ENCODE measurements at regions not wholly inside any gene's neighbourhood (a gene's known extent, or its start where the extent isn't known, plus 50 kb on each side); places are given as distances from the start of the nearest gene placed in this dataset.

DNA sequence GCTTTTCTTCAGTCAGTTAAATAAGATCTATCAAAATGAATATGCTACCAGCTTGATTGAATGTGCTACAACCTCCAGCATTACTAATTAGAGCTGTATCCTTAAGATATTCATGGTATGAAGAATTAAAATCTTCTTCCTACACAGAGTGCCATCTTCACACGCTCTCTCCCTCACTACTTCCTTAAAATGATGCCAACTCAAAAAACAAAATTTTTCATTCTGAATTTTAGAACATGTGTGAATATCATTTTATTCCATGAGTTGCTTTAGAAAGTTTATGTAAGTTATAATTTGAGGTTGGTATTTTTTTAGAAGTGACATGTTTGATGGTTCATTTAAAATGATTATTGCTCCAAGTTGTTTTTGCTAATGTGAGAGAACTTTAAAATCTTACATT, 407.5 kb upstream of the CELF2 start:
- Histone ChIP-seq H3K27ac (replicated peaks) (no peak overlapping the region), H3K27me3 (ENCODE audit: insufficient read depth, poor library complexity, severe bottlenecking) (no peaks in the 10 kb centered on the region), H3K4me3 (replicated peaks; ENCODE audit: insufficient read depth, low read length) (no peak overlapping the region)
- no peak for DNase-seq (ENCODE audit: low read depth in 1 of 2, low spot score in 1 of 2)
- TF ChIP-seq REST (IDR thresholded peaks at IDR 0.05; ENCODE audit: insufficient replicate concordance, low read depth) (no peak), POLR2AphosphoS5 (IDR thresholded peaks at IDR 0.05; ENCODE audit: low read depth) (no peak), CTCF (IDR thresholded peaks at IDR 0.05; ENCODE audit: insufficient read depth, low read length) (no peak), SPI1 (IDR thresholded peaks at IDR 0.05; ENCODE audit: borderline replicate concordance, low read depth) (no peak), GABPA (IDR thresholded peaks at IDR 0.05; ENCODE audit: low read depth) (no peak)

DNA sequence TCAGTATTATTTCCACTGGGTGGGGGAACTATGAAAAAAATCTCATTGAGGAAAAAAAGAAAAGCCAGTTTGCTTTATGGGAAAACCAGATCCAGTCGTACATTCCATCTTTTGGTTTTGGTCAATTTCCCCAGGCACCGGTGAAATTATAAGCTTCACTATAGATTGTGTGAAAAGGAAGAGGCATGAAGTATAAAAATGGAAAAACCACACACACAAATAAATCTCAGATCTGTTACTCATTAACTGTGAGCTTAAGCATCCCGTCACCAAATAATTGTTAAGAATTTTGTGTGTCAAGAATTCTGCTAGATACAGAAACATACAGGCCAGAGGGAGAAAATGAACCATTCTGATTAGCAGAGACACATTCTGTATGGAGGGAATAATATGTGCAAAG, 405.5 kb upstream of the CELF2 start:
- no peak for DNase-seq (ENCODE audit: low read depth in 1 of 2, low spot score in 1 of 2)
- no peak overlapping the region for H3K27ac ChIP-seq (replicated peaks)
- H3K27me3 ChIP-seq (ENCODE audit: insufficient read depth, poor library complexity, severe bottlenecking), result no peaks in the 10 kb centered on the region
- TF ChIP-seq CTCF (IDR thresholded peaks at IDR 0.05; ENCODE audit: insufficient read depth, low read length), result no peak
- TF ChIP-seq REST (IDR thresholded peaks at IDR 0.05; ENCODE audit: insufficient replicate concordance, low read depth), result no peak
- no peak for TF ChIP-seq POLR2AphosphoS5 (IDR thresholded peaks at IDR 0.05; ENCODE audit: low read depth)
- TF ChIP-seq GABPA (IDR thresholded peaks at IDR 0.05; ENCODE audit: low read depth), result no peak
- TF ChIP-seq SPI1 (IDR thresholded peaks at IDR 0.05; ENCODE audit: borderline replicate concordance, low read depth), result no peak
- no peak overlapping the region for H3K4me3 ChIP-seq (replicated peaks; ENCODE audit: insufficient read depth, low read length)

- Histone ChIP-seq H3K27me3 (ENCODE audit: insufficient read depth, poor library complexity, severe bottlenecking) (no peaks in the 10 kb centered on the region), H3K4me3 (replicated peaks; ENCODE audit: insufficient read depth, low read length) (no peak overlapping the region), H3K27ac (replicated peaks) (no peak overlapping the region)
- no peak for TF ChIP-seq SPI1 (IDR thresholded peaks at IDR 0.05; ENCODE audit: borderline replicate concordance, low read depth)
- TF ChIP-seq GABPA (IDR thresholded peaks at IDR 0.05; ENCODE audit: low read depth), result no peak
- no peak for TF ChIP-seq CTCF (IDR thresholded peaks at IDR 0.05; ENCODE audit: insufficient read depth, low read length)
- TF ChIP-seq REST (IDR thresholded peaks at IDR 0.05; ENCODE audit: insufficient replicate concordance, low read depth), result no peak
- no peak for TF ChIP-seq POLR2AphosphoS5 (IDR thresholded peaks at IDR 0.05; ENCODE audit: low read depth)
- DNase-seq (ENCODE audit: low read depth in 1 of 2, low spot score in 1 of 2), result no peak
Observed at GRCh38 chr10:10613656-10614244, 403.9 kb upstream of the CELF2 start.

Measured in HL-60 (cell line).